Thyroid gland (tissue), 4 donors: ENCODE measurements at regions not wholly inside any gene's neighbourhood (a gene's known extent, or its start where the extent isn't known, plus 50 kb on each side); places are given as distances from the start of the nearest gene placed in this dataset.

Experiments
- CTCF ChIP-seq, 6 experiments: fragments of 200-600 bp in 3 of 6; fragments of 450-650 bp in 3 of 6; sonication (generic) in 3 of 6; IDR thresholded peaks; one replicate each; pipeline ENCODE4 v1.5.1; 2016 to 2019; ENCODE audit warnings: antibody characterized with exemption in 6 of 6, mild to moderate bottlenecking in 2 of 6, inconsistent platforms in 1 of 6, moderate library complexity in 1 of 6
- POLR2A ChIP-seq, 2 donors: fragments of 450-650 bp; IDR thresholded peaks; one replicate each; pipeline ENCODE4 v1.6.1; 2017; ENCODE audit warnings: antibody characterized with exemption in 2 of 2, mild to moderate bottlenecking in 2 of 2, moderate library complexity in 1 of 2

- TF ChIP-seq CTCF (IDR thresholded peaks at IDR 0.05), result no peak
- no peak for TF ChIP-seq POLR2A (IDR thresholded peaks at IDR 0.05)
Observed at GRCh38 chr3:68287101-68287500, 632.7 kb upstream of the SUCLG2 start.
